ENCODE measurements at regions not wholly inside any gene's neighbourhood (a gene's known extent, or its start where the extent isn't known, plus 50 kb on each side); places are given as distances from the start of the nearest gene placed in this dataset.

DNA sequence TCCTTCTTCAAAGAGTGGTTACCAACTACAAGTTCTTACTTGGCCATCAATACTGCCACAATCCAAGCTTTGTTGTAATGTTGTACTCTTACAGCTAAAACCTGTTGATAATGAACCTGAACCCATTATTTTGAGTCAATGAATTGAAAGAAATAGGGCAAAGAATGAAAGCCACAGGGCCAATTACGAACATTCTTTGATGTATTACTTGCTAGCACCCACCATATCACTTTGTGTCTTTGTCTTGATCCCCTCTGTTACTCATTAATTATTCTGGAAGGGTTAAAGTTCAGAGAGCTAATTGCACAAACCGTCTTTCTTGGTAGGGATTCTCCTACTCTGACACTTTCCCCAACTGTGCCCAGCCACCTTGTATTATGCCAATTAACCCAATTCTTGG, 53.2 kb upstream of the TFEC start:
- H3K9ac ChIP-seq (ENCODE audit: low read length): no peak overlapping the region
- no peak overlapping the region for H3K27ac ChIP-seq (ENCODE audit: low read length)
- H3K36me3 ChIP-seq (ENCODE audit: insufficient read depth, low read length): no peaks in the 10 kb centered on the region
- H3F3A ChIP-seq (ENCODE audit: insufficient read depth, low read length, poor library complexity, severe bottlenecking): no peaks in the 10 kb centered on the region
- H3K4me2 ChIP-seq (ENCODE audit: low read length): no peak overlapping the region
- H2AFZ ChIP-seq (ENCODE audit: low read depth, low read length): no peak overlapping the region
- H4K20me1 ChIP-seq (ENCODE audit: insufficient read depth): no peaks in the 10 kb centered on the region
- TF ChIP-seq SMC3 (conservative IDR thresholded peaks at IDR 0.05; ENCODE audit: poor library complexity) (no peak), MXI1 (conservative IDR thresholded peaks at IDR 0.05; ENCODE audit: poor library complexity, severe bottlenecking) (no peak), POLR2AphosphoS5 (IDR thresholded peaks at IDR 0.05) (no peak), EZH2 (IDR thresholded peaks at IDR 0.05; ENCODE audit: borderline replicate concordance, insufficient read depth, low read length, poor library complexity, severe bottlenecking) (no peak), RAD21 (conservative IDR thresholded peaks at IDR 0.05) (no peak), CTCF (IDR thresholded peaks at IDR 0.05; ENCODE audit: poor library complexity, severe bottlenecking) (no peak), REST (IDR thresholded peaks at IDR 0.05; ENCODE audit: borderline replicate concordance) (no peak), TAF1 (IDR thresholded peaks at IDR 0.05; ENCODE audit: low read depth) (no peak), EP300 (conservative IDR thresholded peaks at IDR 0.05; ENCODE audit: poor library complexity, severe bottlenecking) (no peak)
- no peaks in the 10 kb centered on the region for H3K79me2 ChIP-seq (replicated peaks; ENCODE audit: insufficient read depth, low read length)
- no peak overlapping the region for H3K4me3 ChIP-seq (ENCODE audit: low read length)
- H3K27me3 ChIP-seq (ENCODE audit: insufficient read depth, low read depth, low read length): no peaks in the 10 kb centered on the region
- no peaks in the 10 kb centered on the region for H3K9me3 ChIP-seq (ENCODE audit: low read length)
- H3K9me2 ChIP-seq (ENCODE audit: insufficient read depth, low read length): no peaks in the 10 kb centered on the region

- Histone ChIP-seq H3K79me2 (replicated peaks; ENCODE audit: insufficient read depth, low read length) (no peaks in the 10 kb centered on the region), H3K9me3 (ENCODE audit: low read length) (no peaks in the 10 kb centered on the region), H3K27me3 (ENCODE audit: insufficient read depth, low read depth, low read length) (no peaks in the 10 kb centered on the region), H3K36me3 (ENCODE audit: insufficient read depth, low read length) (no peaks in the 10 kb centered on the region), H3K4me2 (ENCODE audit: low read length) (no peak overlapping the region), H2AFZ (ENCODE audit: low read depth, low read length) (no peak overlapping the region), H3K9me2 (ENCODE audit: insufficient read depth, low read length) (no peaks in the 10 kb centered on the region), H4K20me1 (ENCODE audit: insufficient read depth) (no peaks in the 10 kb centered on the region), H3F3A (ENCODE audit: insufficient read depth, low read length, poor library complexity, severe bottlenecking) (no peaks in the 10 kb centered on the region), H3K4me3 (ENCODE audit: low read length) (no peak overlapping the region), H3K27ac (ENCODE audit: low read length) (no peak overlapping the region), H3K9ac (ENCODE audit: low read length) (no peak overlapping the region)
- TF ChIP-seq MXI1 (conservative IDR thresholded peaks at IDR 0.05; ENCODE audit: poor library complexity, severe bottlenecking) (no peak), CTCF (IDR thresholded peaks at IDR 0.05; ENCODE audit: poor library complexity, severe bottlenecking) (no peak), EZH2 (IDR thresholded peaks at IDR 0.05; ENCODE audit: borderline replicate concordance, insufficient read depth, low read length, poor library complexity, severe bottlenecking) (no peak), SMC3 (conservative IDR thresholded peaks at IDR 0.05; ENCODE audit: poor library complexity) (no peak), TAF1 (IDR thresholded peaks at IDR 0.05; ENCODE audit: low read depth) (no peak), RAD21 (conservative IDR thresholded peaks at IDR 0.05) (no peak), REST (IDR thresholded peaks at IDR 0.05; ENCODE audit: borderline replicate concordance) (no peak), EP300 (conservative IDR thresholded peaks at IDR 0.05; ENCODE audit: poor library complexity, severe bottlenecking) (no peak), POLR2AphosphoS5 (IDR thresholded peaks at IDR 0.05) (no peak)
These were observed 56.0 kb upstream of the TFEC start for GRCh38 chr7:116086547-116087045.
